ENCODE measurements at regions not wholly inside any gene's neighbourhood (a gene's known extent, or its start where the extent isn't known, plus 50 kb on each side); places are given as distances from the start of the nearest gene placed in this dataset.

DNA sequence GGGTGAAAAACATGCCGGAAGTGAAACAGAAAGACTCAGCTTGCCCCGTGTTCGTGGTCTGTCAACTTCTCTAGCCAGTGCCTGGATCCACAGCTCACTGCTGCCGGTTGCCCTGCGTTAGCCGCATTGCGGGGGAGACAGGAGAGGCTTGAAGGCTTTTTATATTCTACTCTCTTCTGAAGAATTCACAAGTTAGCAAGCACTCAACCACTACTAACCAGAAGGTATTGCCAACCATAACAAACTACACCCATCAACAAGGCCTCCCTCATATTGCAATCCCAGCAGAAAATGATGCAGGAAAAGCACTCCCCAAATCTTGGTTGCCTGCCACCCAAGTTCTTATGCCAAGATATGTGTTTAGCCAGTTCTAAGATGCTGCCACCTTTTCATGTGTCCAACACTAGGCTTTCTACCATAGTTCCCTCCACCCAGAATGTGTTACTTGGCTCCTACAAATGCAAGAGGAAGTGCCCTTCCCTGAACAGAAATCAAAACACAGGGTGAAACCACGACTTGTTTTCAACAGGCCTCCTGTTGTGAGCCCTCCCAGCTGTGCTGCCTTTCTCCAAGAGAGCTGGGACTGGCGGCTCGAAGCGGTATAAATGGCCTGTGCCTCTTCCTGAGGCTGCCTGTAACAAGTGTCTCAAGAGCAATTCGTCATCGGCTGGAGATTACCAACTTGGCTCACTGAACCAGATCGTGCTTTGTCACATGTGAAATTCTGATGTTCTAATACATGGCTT, 129.0 kb downstream of the SNX18 start:
- DNase-seq (ENCODE audit: low read depth in 2 of 2) = peak; percentile 51 to 52

DNA sequence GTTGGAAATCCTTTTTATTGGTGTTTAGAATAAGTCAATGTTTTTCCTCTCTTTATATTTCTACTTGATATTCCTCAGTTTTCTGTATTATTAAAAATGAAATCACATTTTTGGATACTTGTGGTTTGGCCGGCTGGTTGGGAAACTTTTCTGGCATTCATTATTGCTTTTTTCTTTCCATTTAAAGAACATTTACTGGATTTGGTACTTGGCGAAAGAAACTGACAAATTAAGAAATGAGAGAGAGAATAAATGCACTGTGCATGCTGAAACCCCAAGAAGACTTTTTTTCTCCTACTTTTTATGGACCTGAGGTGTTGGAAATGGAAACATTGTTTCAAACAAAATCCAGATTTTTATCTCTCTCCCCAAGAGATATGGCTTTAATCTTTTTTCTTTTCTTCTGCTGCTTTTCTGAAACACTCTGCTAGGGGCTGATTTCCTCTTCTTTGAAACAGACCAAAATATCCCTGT, 128.4 kb downstream of the SNX18 start:
- DNase-seq (ENCODE audit: low read depth in 2 of 2) = no peak

DNA sequence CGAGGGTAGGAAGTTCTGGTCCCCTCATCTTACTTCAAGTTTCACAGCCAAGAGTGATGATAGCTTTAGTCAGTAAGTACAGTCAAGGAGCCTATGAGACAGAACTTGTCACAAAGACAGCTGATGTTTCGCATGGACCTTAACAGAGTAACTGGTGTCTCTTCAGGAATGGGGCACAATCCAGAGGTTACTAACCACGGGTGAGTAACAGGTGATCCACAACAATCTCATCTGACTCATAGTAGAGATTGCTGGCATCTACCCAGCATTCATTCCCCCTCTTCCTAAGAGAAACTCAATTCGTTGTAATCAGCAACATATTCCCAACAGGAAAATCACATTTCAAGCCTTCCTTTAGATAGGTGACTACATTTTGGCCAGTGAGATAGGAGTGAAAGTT, 126.7 kb downstream of the SNX18 start:
- no peak for DNase-seq (ENCODE audit: low read depth in 2 of 2)

DNA sequence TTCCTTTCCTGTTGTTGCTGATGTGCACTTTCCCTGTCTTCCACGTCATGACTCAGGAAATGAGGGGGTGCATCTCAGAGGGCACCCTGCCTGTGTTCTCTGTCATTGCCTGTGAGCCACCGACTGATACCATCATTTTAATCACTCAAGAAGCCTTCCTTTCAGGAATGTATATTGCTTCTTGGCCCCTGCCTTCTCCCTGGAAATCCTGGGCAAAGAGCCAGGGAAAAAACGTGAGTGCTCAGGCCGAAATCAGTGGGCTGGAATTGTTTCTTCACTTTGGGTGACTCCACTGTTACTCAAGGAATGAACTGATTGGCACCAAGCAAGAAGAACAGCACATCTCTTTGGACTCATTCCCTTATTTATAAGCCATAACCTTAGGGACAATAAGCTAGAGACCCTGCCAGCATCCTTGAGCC, 126.1 kb downstream of the SNX18 start:
- no peak for DNase-seq (ENCODE audit: low read depth in 2 of 2)

DNA sequence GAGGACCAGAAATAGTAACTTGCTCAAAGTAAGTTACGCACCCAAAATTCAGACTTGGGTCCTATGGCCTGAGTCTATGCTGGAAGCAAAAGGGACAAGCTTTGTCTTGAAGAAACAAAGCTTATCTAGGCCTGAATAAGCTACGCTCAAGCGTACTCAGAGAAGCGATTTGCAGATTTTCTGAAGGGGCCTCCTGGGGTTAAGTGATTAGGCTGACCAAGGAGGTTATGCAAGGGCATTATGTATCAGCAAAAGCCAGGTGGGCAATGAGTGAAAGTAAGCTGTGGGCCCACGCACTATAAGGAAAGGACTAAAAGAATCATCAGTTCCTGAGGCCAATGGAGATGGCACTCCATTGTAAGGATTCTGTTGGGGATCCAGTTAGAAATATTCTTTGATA, 122.1 kb downstream of the SNX18 start:
- no peak for DNase-seq (ENCODE audit: low read depth in 2 of 2)

DNA sequence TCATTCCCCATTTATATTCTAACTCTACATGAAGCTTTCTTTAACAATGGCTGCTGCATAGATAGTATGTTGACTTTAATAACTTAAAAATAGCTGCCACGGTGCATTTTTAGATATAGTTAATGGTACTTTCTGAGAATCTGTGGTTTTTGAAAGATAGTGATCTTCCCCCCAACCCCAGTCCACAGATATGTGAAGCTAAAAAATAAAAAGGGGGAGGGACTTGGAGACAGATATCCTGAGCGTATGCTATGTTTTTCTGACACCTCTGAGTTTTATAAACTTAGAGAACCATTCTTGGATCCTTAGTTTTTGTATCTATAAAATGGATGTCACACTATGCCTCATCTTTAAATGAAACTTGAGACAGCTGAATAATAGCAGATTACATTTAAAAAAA, 120.5 kb downstream of the SNX18 start:
- DNase-seq (ENCODE audit: low read depth in 2 of 2) = no peak

DNA sequence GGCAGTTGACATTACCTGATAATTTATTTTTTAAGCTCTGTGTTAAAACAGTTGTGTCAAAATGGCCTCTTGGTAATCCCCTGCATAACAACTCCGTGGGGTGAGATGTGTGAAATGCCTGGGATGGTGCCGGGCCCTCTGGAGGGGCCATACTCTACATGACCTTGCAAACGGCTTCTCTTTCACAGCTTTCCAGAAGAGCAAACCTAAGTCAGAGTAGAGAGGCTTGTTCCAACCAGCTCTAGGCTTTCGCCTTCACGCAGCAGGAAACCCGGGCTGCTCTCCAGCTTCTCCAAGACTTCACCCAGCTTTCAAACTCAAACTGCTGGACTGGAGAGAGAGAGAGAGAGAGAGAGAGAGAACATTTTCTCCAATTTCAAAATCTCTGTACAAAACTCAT, 120.1 kb downstream of the SNX18 start:
- no peak for DNase-seq (ENCODE audit: low read depth in 2 of 2)

DNA sequence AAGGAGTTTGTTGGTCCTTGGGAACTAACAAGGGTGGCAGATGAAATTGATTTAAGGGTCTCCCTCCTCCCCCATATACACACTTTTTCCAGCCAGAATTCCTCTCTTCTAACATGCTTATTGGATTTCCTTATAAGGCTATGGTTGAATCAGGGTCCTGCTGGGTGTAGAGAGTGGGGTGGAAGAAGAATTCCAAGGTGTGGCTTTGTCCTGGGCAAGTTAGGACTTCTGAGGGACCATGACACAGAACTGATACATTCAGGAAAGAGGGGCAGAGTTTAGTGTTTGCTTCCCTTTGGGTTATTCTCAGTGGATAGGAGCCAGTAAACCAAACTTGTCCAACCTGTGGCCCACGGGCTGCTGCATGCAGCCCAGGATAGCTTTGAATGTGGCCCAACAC, 116.5 kb downstream of the SNX18 start:
- no peak for DNase-seq (ENCODE audit: low read depth in 2 of 2)

DNA sequence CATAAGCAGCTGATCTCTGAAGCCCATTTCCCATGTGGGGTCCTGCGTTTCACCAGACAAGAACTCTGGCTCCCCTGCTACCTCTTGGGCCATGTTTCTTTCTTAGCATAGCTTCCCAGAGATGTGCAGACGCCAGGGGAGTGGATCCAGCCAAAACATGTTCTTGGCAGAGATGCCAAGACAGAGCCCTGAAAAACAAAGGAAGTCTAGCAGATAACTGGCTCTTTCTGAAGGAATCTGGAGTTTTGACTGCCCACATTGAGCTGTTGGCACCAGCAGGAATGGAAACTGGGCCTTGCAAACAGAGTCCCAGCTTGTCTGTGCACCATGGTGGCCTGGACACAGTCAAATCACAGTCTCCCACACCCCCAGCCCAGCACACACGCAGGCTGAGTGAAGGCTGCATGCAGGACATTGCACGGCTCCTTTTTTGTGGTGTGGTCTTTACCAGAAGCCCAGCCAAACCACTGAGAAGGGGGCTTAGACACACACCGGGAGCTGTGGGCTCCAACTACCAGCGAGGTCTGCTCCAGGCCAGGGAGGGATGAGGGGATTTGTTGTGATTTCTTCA, 114.7 kb downstream of the SNX18 start:
- no peak for DNase-seq (ENCODE audit: low read depth in 2 of 2)

DNA sequence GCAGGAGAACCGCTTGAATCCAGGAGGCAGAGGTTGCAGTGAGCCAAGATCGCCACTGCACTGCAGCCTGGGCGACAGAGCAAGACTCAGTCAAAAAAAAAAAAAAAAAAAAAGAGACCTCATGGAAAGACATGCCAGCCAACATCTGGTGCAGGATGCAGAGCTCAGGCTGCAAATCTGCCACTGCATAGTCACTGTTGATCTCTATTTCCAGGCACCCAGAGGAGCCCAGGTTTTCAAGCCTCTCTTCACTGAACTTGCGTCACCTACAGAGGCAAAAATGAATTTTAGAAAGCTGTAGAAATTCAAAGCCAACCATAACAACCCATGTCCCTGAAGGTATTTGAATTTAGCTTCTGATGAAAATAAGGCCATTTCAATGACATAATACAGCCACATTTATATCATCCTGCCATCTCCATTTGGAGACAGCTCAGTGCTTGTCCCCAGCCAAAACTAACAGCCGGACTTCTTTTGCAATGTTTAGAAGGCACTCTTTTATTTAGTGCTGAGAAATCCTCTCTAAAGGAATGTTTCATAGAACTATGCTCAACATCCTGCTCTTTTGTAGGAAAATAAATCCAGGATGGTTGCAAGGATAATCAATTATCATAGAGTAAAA, 113.3 kb downstream of the SNX18 start:
- DNase-seq (ENCODE audit: low read depth in 2 of 2) = no peak

DNA sequence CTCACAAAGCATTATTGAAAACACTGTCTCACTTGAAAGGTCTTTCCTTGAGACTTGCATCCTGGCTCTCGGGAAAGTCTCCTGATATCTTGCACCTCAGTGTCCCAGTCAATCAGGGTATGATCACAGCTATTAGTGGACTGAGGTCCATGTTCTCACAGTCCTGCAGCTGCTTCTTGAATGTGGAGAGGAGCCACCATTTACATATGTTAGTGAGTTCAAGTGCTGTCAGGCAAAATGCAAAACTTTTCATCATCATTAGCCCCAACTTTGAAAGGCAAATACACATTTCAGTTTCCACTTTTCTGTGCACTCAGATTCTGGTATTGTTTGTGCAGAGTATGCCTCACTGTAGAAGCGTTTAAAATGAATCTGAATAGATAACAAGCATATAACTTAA, 111.6 kb downstream of the SNX18 start:
- no peak for DNase-seq (ENCODE audit: low read depth in 2 of 2)

DNA sequence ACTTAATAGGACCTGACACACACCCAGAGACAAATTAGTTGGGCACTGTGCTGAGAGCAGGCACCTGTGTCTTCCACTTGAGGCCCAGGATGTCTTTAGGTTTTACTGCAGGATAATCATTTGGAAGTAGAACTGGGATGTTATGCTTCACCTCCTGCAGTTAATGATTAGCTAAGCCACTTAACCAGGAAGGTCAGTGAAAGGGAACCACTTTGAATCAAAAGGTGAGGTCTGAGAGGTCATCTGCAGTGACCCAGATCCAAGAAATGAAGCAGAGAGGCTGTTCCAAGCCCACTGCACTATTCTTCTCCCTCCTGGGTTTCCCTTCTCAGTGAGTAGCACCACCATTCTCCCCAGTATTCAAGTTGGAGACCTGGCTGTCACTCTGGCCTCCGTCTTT, 110.5 kb downstream of the SNX18 start:
- DNase-seq (ENCODE audit: low read depth in 2 of 2) = no peak

DNA sequence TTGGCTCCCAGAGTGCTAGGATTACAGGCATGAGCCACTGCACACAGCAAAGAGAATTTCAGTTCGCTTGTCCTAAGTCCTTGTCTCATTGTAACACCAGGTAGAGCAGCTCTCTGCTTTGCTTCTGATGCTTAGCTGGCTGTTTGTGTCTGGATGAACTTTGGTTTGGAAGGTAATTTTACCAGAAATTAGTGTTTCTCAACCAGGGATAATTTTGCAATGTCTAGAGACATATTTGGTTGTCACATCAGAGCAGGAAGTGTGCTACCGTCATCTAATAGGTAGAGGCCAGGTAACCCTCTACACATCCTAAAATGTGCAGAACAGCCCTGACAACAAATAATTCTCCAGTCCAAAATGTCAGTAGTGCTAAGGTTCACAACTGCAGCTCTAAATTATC, 108.8 kb downstream of the SNX18 start:
- DNase-seq (ENCODE audit: low read depth in 2 of 2) = no peak

DNA sequence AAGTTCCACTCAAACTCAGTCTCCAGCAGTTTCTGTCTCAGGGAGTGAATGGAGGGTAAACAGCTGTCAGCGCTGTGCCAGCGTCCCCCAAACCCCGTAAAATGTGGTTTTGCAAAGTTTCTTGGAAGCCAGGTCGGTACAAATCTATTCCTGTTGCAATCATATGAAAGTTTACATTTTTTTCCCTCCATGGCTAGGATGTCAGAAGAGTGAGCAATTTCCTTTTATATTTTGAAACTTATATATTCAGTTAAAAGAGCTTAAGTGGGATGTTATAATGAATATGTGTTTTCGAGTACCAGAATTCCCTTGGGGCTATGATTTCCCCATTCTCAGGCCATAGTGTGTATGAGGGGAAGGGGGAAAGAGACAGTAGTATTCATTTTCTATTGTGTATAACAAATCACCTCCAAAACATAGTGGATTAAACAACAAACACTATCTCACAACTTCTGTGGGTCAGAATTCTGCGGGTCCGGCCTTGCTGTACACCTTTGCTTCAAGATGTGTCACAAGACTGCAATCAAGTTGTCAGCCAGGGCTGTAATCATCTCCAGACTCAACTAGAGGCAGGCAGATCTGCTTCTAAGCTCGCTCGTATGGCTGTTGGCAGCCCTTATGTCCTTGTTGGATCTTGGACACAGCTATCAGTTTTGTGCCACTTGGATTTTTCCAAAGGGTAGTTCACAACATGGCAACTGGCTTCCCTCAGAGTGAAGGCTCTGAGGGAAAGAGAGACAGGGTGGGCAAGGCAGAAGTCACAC, 107.4 kb downstream of the SNX18 start:
- DNase-seq (ENCODE audit: low read depth in 2 of 2) = no peak

DNA sequence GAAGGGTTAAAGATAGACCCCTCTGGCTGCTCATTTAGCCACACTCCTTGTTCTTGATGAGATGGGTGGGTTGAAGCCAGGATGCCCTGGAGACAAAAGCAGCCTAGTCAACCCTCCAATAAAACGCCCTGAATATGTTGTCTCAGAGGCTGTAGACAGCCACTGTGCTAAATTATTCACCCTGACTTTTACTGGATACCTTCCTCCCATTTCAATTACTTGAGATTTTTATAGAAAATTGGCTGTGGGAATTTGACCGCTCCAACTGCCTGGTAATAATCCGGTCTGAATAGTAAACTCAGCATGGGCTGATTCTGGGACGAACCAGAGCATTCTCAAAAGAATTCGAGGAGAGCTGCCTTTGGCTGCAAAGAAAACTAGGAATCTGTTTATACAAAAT, 104.2 kb downstream of the SNX18 start:
- no peak for DNase-seq (ENCODE audit: low read depth in 2 of 2)

DNA sequence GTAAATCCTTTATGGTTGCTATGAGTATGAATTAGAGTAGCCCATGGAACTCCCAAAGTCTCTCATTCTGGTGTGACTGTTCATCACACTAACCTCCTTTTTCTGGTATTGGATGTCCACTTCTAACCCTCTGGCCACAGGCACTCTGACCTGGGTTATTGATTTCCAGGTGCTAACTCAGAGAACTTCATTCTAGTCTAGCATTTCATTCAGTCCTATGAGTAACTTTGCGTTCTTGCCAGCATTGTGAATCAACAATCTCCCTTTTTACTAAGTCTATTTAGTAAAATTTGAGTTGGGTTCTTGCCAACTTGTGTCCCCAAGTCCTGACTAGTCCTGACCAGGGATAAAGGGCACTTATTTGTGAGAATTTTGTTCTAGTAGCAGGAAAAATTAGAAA, 103.5 kb downstream of the SNX18 start:
- DNase-seq (ENCODE audit: low read depth in 2 of 2) = no peak

DNA sequence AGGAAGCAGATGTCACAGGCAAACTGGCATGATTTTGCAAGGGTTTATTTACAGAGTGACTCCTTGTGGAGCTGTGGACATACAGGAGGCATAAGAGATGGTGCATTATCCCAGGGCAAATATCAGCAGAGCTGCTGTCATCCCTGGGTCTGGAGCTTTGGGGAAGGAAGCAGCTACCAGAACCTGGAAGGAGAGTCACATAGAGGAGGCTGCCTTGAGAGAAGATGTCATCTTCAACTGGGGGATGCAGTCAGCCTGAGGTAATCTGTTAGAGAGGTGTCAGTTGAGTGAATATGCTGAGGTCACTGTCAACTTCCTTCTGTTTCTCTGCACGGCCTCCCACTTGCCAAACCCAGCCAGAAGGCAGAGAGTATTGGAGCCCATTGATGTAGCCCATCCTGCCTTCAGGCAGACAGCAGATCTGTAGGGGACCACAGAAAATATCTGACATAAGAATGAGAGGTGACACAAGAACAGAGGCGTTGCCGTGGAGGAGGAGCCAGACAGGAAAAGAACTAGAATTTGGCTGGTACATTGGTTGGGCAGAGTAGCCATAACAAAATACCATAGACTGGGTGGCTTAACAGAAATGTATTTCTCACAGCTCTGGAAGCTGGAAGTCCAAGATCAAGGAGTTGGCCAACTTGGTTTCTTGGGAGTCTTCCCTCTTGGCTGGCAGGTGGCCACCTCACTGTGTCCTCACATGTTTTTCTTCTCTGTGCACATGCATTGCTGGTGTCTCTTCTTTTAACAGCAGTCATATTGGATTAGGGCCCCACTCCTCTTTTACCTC, 102.8 kb downstream of the SNX18 start:
- no peak for DNase-seq (ENCODE audit: low read depth in 2 of 2)

DNA sequence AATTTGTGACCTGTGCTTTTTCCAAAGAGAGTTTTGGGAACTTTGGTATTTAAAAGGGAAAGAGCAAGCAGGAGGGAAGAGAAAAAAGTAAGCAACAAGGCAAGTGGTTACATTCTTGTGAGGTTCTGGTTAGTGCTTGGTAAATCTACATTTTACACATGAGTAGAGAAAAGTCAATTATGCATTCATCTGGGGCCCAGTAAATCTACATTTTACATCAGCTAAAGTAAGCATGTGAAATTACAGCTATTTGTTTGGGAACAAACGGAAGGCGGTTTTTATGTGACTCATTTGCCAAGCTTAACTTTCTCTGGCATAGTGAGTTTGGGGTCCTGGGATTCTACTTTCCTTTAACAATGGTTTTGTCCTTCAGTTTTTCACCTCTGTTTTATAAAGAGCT, 102.2 kb downstream of the SNX18 start:
- no peak for DNase-seq (ENCODE audit: low read depth in 2 of 2)

DNA sequence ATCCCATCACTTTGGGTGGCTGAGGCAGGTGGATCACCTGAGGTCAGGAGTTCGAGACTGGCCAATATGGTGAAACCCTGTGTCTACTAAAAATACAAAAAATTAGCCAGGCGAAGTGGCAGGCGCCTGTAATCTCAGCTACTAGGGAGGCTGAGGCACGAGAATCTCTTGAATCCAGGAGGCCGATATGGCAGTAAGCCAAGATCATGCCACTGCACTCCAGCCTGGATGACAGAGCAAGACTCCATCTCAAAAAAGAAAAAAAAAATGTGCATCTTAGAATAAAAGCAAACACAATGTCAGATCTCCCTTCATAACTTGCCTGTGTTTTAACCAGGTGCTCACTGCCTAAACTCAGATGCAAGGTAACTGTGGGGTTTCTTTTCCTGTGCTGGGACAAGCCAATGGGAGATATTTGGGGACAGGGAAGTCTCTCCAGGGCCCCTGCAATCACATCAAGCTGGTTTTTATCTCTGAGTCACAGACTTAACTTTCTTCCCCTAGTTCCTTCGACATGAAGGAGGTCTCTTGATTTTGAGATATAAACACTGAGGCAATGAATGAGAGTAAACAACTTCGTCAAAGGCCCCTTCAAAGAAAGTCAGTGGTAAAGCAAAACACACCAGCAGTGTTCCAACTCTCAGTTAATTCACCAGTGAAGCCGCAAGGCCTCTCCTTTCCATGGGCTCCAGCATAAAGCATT, 99.1 kb downstream of the SNX18 start:
- DNase-seq (ENCODE audit: low read depth in 2 of 2) = no peak

DNA sequence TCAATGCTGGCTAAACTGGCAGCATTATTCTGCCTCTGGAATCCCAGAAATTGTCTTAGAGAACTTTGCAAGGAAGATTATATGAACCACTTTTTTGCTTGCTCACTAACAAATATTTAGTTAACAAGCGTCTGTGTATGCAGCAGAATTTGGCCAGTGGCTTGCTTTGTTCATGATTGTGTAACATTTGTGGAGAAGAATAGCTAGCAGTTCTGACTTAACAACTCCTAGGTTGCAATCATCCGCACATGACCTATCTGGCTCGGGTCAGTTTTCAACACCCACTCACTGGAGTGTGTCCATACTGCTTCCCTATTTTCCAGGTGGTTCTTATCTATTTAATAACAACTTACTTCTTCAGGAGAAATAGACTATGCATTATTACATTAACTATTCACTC, 98.5 kb downstream of the SNX18 start:
- no peak for DNase-seq (ENCODE audit: low read depth in 2 of 2)

DNA sequence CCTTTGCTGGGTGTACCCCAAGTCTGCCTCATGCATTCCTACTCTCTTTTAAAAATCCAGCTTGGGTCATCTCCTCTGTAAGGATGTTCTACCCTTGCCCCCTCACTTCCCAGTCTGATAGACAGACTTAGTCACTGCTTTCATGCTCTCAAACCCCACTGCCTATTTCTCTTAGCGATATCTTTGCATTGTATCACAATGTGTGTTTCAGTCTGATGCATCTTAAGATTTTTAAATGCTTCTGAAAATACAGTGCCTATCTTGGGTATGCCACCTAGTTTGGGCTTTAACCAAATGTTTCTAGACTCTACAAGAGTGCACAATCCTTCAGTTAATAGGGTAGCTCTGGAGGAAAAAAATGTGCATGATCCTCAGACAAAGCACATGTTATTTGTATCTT, 97.8 kb downstream of the SNX18 start:
- DNase-seq (ENCODE audit: low read depth in 2 of 2) = no peak
